BLaER1 (cell line): ENCODE measurements at regions not wholly inside any gene's neighbourhood (a gene's known extent, or its start where the extent isn't known, plus 50 kb on each side); places are given as distances from the start of the nearest gene placed in this dataset.

Experiments used
- H3K27ac ChIP-seq: shearing (Covaris generic); formaldehyde crosslinking; 2 replicates; pipeline ENCODE4 v1.8.1; 2022
- H3K27me3 ChIP-seq: shearing (Covaris generic); formaldehyde crosslinking; 2 replicates; pipeline ENCODE4 v1.8.1; 2022
- H3K36me3 ChIP-seq: shearing (Covaris generic); formaldehyde crosslinking; 2 replicates; pipeline ENCODE4 v1.8.1; 2022
- H3K4me1 ChIP-seq: shearing (Covaris generic); formaldehyde crosslinking; 2 replicates; pipeline ENCODE4 v1.8.1; 2022
- H3K4me2 ChIP-seq: shearing (Covaris generic); formaldehyde crosslinking; 2 replicates; pipeline ENCODE4 v1.8.1; 2022
- H3K4me3 ChIP-seq: shearing (Covaris generic); formaldehyde crosslinking; 2 replicates; pipeline ENCODE4 v1.8.1; 2022
- H3K9ac ChIP-seq: shearing (Covaris generic); formaldehyde crosslinking; 2 replicates; pipeline ENCODE4 v1.8.1; 2022
- H3K9me3 ChIP-seq: shearing (Covaris generic); formaldehyde crosslinking; 2 replicates; pipeline ENCODE4 v1.8.1; 2022
- H4K20me1 ChIP-seq: shearing (Covaris generic); formaldehyde crosslinking; 2 replicates; pipeline ENCODE4 v1.8.1; 2022
- Cebpa-rat ChIP-seq: shearing (Covaris generic); IDR thresholded peaks from 2 replicates; pipeline ENCODE4 v1.8.1; 2022

GRCh38 chr2:52210611-52211010 is 1178.7 kb upstream of the NRXN1 start:
- Histone ChIP-seq H3K9me3 (no peaks in the 10 kb centered on the region), H3K27ac (no peak overlapping the region), H3K4me1 (no peaks in the 10 kb centered on the region), H3K4me3 (no peak overlapping the region), H3K4me2 (no peak overlapping the region), H3K27me3 (no peaks in the 10 kb centered on the region), H3K36me3 (no peaks in the 10 kb centered on the region), H4K20me1 (no peaks in the 10 kb centered on the region), H3K9ac (no peak overlapping the region)
- TF ChIP-seq Cebpa-rat: no peak

- no peaks in the 10 kb centered on the region for H3K4me1 ChIP-seq
- no peak for TF ChIP-seq Cebpa-rat
- no peaks in the 10 kb centered on the region for H4K20me1 ChIP-seq
- no peaks in the 10 kb centered on the region for H3K9me3 ChIP-seq
- no peaks in the 10 kb centered on the region for H3K36me3 ChIP-seq
- H3K9ac ChIP-seq: no peak overlapping the region
- H3K27me3 ChIP-seq: no peaks in the 10 kb centered on the region
- no peak overlapping the region for H3K27ac ChIP-seq
- H3K4me3 ChIP-seq: no peak overlapping the region
- H3K4me2 ChIP-seq: no peak overlapping the region
These were observed 1178.2 kb upstream of the NRXN1 start for GRCh38 chr2:52210161-52210560.

- Histone ChIP-seq H3K9ac (no peak overlapping the region), H3K4me1 (no peaks in the 10 kb centered on the region), H4K20me1 (no peaks in the 10 kb centered on the region), H3K27ac (no peak overlapping the region), H3K27me3 (no peaks in the 10 kb centered on the region), H3K9me3 (no peaks in the 10 kb centered on the region), H3K36me3 (no peaks in the 10 kb centered on the region), H3K4me2 (no peak overlapping the region), H3K4me3 (no peak overlapping the region)
- no peak for TF ChIP-seq Cebpa-rat
These were observed 1162.4 kb upstream of the NRXN1 start for GRCh38 chr2:52194342-52194741.

GRCh38 chr2:52193804-52194203 is 1161.9 kb upstream of the NRXN1 start:
- no peak for TF ChIP-seq Cebpa-rat
- Histone ChIP-seq H3K4me3 (no peak overlapping the region), H4K20me1 (no peaks in the 10 kb centered on the region), H3K36me3 (no peaks in the 10 kb centered on the region), H3K27me3 (no peaks in the 10 kb centered on the region), H3K9me3 (no peaks in the 10 kb centered on the region), H3K4me2 (no peak overlapping the region), H3K27ac (no peak overlapping the region), H3K9ac (no peak overlapping the region), H3K4me1 (no peaks in the 10 kb centered on the region)

GRCh38 chr2:52192656-52193055 is 1160.7 kb upstream of the NRXN1 start:
- no peak overlapping the region for H3K4me2 ChIP-seq
- no peak overlapping the region for H3K9ac ChIP-seq
- no peaks in the 10 kb centered on the region for H3K4me1 ChIP-seq
- no peak overlapping the region for H3K4me3 ChIP-seq
- no peaks in the 10 kb centered on the region for H3K36me3 ChIP-seq
- H3K27me3 ChIP-seq: no peaks in the 10 kb centered on the region
- no peaks in the 10 kb centered on the region for H4K20me1 ChIP-seq
- TF ChIP-seq Cebpa-rat: no peak
- H3K27ac ChIP-seq: no peak overlapping the region
- no peaks in the 10 kb centered on the region for H3K9me3 ChIP-seq

GRCh38 chr2:52181080-52181479 is 1149.1 kb upstream of the NRXN1 start:
- no peak for TF ChIP-seq Cebpa-rat
- H3K9ac ChIP-seq: no peak overlapping the region
- H3K27me3 ChIP-seq: no peaks in the 10 kb centered on the region
- peak overlapping the region; percentile 73 for H3K4me2 ChIP-seq
- H3K36me3 ChIP-seq: no peaks in the 10 kb centered on the region
- H3K4me1 ChIP-seq: peaks cover 17% of the 10 kb centered on the region
- no peaks in the 10 kb centered on the region; the same call in 1 of the 2 replicates for H3K9me3 ChIP-seq
- H4K20me1 ChIP-seq: no peaks in the 10 kb centered on the region
- H3K4me3 ChIP-seq: no peak overlapping the region
- H3K27ac ChIP-seq: peak overlapping the region; percentile 29; the same call in 1 of the 2 replicates

- Histone ChIP-seq H3K4me1 (peaks cover 17% of the 10 kb centered on the region), H4K20me1 (no peaks in the 10 kb centered on the region), H3K27me3 (no peaks in the 10 kb centered on the region), H3K4me3 (no peak overlapping the region), H3K27ac (no peak overlapping the region), H3K4me2 (no peak overlapping the region), H3K9me3 (no peaks in the 10 kb centered on the region; the same call in 1 of the 2 replicates), H3K36me3 (no peaks in the 10 kb centered on the region), H3K9ac (no peak overlapping the region)
- TF ChIP-seq Cebpa-rat: no peak
These were observed 1146.9 kb upstream of the NRXN1 start for GRCh38 chr2:52178845-52179244.

GRCh38 chr2:52145005-52145404 is 1113.1 kb upstream of the NRXN1 start:
- no peak overlapping the region for H3K27ac ChIP-seq

GRCh38 chr2:52144590-52144989 is 1112.7 kb upstream of the NRXN1 start:
- no peak overlapping the region for H3K27ac ChIP-seq
- no peak overlapping the region for H3K4me3 ChIP-seq
- no peaks in the 10 kb centered on the region for H3K4me1 ChIP-seq
- TF ChIP-seq Cebpa-rat: no peak
- no peaks in the 10 kb centered on the region for H3K27me3 ChIP-seq
- no peaks in the 10 kb centered on the region for H4K20me1 ChIP-seq
- no peak overlapping the region for H3K9ac ChIP-seq
- H3K9me3 ChIP-seq: no peaks in the 10 kb centered on the region
- H3K4me2 ChIP-seq: no peak overlapping the region
- no peaks in the 10 kb centered on the region for H3K36me3 ChIP-seq

More at GRCh38 chr2:52145005-52145404, 1113.1 kb upstream of the NRXN1 start:
- H3K9ac ChIP-seq: no peak overlapping the region
- no peak overlapping the region for H3K4me2 ChIP-seq
- no peaks in the 10 kb centered on the region for H3K4me1 ChIP-seq
- H3K27me3 ChIP-seq: no peaks in the 10 kb centered on the region
- no peaks in the 10 kb centered on the region for H3K9me3 ChIP-seq
- no peaks in the 10 kb centered on the region for H4K20me1 ChIP-seq
- no peak for TF ChIP-seq Cebpa-rat
- no peak overlapping the region for H3K4me3 ChIP-seq
- no peaks in the 10 kb centered on the region for H3K36me3 ChIP-seq

- no peak overlapping the region for H3K27ac ChIP-seq
- H3K9ac ChIP-seq: no peak overlapping the region
- no peaks in the 10 kb centered on the region for H3K9me3 ChIP-seq
- H4K20me1 ChIP-seq: no peaks in the 10 kb centered on the region
- no peaks in the 10 kb centered on the region for H3K36me3 ChIP-seq
- no peak overlapping the region for H3K4me3 ChIP-seq
- H3K27me3 ChIP-seq: no peaks in the 10 kb centered on the region
- H3K4me1 ChIP-seq: no peaks in the 10 kb centered on the region
- no peak overlapping the region for H3K4me2 ChIP-seq
- no peak for TF ChIP-seq Cebpa-rat
These were observed 1109.1 kb upstream of the NRXN1 start for GRCh38 chr2:52141076-52141475.

GRCh38 chr2:52139241-52139640 is 1107.3 kb upstream of the NRXN1 start:
- Histone ChIP-seq H3K27me3 (no peaks in the 10 kb centered on the region), H3K9ac (no peak overlapping the region), H3K4me3 (no peak overlapping the region), H3K36me3 (no peaks in the 10 kb centered on the region), H4K20me1 (no peaks in the 10 kb centered on the region), H3K27ac (no peak overlapping the region), H3K4me2 (no peak overlapping the region), H3K4me1 (no peaks in the 10 kb centered on the region), H3K9me3 (no peaks in the 10 kb centered on the region)
- no peak for TF ChIP-seq Cebpa-rat
